GM13977 (cell line): ENCODE measurements at regions not wholly inside any gene's neighbourhood (a gene's known extent, or its start where the extent isn't known, plus 50 kb on each side); places are given as distances from the start of the nearest gene placed in this dataset.

Experiments
- DNase-seq: peaks from one replicate; pipeline ENCODE4 v3.0.0; 2012; ENCODE audit warnings: low spot score
- in situ Hi-C: fragments of 300-500 bp; cut with MboI; formaldehyde crosslinking; loops from one replicate; pipeline ENCODE4 v1.12.0; 2022; ENCODE audit warnings: low sequenced_read_pairs, low pct_unique_long_range_greater_than_20kb, mixed read lengths, inconsistent platforms; ENCODE audit not compliant: unreplicated experiment
- TF ChIP-seq, protein P1 (sequence below): IDR thresholded peaks from 2 replicates; pipeline ENCODE4 v1.5.1; 2012; ENCODE audit warnings: mild to moderate bottlenecking, control low read depth; ENCODE audit not compliant: insufficient read depth; ENCODE audit errors: extremely low read depth, missing control alignments

- in situ Hi-C loops = no loop called here
- TF ChIP-seq, protein P1, sequence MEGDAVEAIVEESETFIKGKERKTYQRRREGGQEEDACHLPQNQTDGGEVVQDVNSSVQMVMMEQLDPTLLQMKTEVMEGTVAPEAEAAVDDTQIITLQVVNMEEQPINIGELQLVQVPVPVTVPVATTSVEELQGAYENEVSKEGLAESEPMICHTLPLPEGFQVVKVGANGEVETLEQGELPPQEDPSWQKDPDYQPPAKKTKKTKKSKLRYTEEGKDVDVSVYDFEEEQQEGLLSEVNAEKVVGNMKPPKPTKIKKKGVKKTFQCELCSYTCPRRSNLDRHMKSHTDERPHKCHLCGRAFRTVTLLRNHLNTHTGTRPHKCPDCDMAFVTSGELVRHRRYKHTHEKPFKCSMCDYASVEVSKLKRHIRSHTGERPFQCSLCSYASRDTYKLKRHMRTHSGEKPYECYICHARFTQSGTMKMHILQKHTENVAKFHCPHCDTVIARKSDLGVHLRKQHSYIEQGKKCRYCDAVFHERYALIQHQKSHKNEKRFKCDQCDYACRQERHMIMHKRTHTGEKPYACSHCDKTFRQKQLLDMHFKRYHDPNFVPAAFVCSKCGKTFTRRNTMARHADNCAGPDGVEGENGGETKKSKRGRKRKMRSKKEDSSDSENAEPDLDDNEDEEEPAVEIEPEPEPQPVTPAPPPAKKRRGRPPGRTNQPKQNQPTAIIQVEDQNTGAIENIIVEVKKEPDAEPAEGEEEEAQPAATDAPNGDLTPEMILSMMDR = no peak
- no peak for DNase-seq
These were observed 632.7 kb downstream of the RAPGEF2 start for GRCh38 chr4:159735281-159736207.

DNA sequence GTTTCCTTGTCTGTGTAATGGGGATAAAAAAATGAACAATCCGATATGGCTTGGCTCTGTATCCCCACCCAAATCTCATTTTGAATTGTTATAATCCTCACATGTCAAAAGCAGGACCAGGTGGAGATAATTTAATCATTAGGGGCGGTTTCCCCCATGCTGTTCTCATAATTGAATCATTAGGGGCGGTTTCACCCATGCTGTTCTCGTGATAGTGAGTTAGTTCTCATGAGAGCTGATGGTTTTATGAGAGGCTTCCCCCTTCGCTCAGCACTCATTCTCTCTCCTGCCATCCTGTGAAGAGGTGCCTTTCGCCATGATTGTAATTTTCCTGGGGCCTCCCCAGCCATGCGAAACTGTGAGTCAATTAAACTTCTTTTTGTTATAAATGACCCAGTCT is 633.5 kb downstream of the RAPGEF2 start:
- TF ChIP-seq, protein P1 = no peak
- no peak for DNase-seq
- in situ Hi-C loops = no loop called here

DNA sequence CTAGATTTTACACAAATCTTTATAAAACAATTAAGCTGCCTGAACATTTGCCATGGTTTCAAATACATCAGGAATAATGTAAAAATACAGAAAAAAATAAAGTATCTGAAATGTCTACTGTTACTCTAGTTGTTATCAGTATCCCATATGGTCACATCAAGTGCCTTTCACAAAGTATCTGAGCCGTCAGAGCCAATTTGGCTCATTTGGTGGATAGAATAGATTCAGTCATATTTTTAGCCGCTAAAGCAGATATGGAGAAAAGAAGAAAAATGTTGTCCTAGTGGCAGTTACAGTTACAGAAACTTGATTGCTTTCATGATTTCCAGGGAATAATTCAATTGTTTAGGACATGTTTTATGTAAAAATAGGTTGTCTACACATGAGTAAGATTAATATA is 641.1 kb downstream of the RAPGEF2 start:
- in situ Hi-C loops = no loop called here
- TF ChIP-seq, protein P1 = no peak
- no peak for DNase-seq

GRCh38 chr4:159747983-159748382 is 645.1 kb downstream of the RAPGEF2 start:
- TF ChIP-seq, protein P1 = no peak
- in situ Hi-C loops = no loop called here
- DNase-seq = no peak

DNA sequence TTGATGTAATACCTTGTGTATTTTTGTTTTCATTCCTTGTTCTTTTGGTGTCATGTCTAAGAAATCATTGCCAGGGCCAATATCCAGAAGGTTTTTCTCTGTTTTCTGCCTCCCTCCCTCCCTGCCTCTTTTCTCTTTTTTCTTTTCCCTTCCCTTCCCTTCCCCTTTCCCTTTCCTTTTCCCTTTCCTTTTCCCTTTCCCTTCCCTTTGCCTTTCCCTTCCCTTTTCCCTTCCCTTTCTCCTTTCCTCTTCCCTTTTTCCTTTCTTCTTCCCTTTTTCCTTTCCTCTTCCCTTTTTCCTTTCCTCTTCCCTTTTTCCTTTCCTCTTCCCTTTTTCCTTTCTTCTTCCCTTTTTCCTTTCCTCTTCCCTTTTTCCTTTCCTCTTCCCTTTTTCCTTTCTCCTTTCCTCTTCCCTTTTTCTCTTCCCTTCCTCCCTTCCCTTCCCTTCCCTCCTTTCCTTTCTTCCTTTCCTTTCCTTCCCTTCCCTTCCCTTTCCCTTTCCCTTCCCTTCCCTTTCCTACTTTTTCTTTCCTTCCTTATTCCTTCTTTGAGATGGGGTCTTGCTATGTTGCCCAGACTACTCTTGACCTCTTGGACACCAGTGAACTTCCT is 646.1 kb downstream of the RAPGEF2 start:
- TF ChIP-seq, protein P1 = no peak
- in situ Hi-C loops = no loop called here
- no peak for DNase-seq

- TF ChIP-seq, protein P1 = no peak
- DNase-seq = no peak
- in situ Hi-C loops = no loop called here
These were observed 654.6 kb downstream of the RAPGEF2 start for GRCh38 chr4:159757499-159757898.
